HEK293T (cell line): ENCODE measurements at regions not wholly inside any gene's neighbourhood (a gene's known extent, or its start where the extent isn't known, plus 50 kb on each side); places are given as distances from the start of the nearest gene placed in this dataset.

Source experiments
- CTCF ChIA-PET: fragments of 350-600 bp; formaldehyde crosslinking; extraction: SDS; loops from one replicate; lab custom pipeline; 2021; ENCODE audit warnings: antibody characterized with exemption, inconsistent platforms; lab: Yijun Ruan, JAX
- POLR2A ChIA-PET: fragments of 350-600 bp; formaldehyde crosslinking; extraction: SDS; loops from one replicate; lab custom pipeline; 2020; ENCODE audit warnings: antibody characterized with exemption, inconsistent platforms; lab: Yijun Ruan, JAX
- DNase-seq: peaks from one replicate; pipeline ENCODE4 v3.0.0; 2012; ENCODE audit warnings: mixed read lengths; ENCODE audit errors: extremely low spot score
- ARNT ChIP-seq: fragments of 450-650 bp; IDR thresholded peaks from 2 replicates; pipeline ENCODE4 v1.6.1; 2017; ENCODE audit warnings: mild to moderate bottlenecking
- BHLHE40 ChIP-seq: fragments of 450-650 bp; IDR thresholded peaks from 2 replicates; pipeline ENCODE4 v1.6.1; 2016; ENCODE audit warnings: mild to moderate bottlenecking, moderate library complexity, borderline replicate concordance
- CTBP1 ChIP-seq: fragments of 450-650 bp; IDR thresholded peaks from 2 replicates; pipeline ENCODE4 v1.6.1; 2016; ENCODE audit warnings: borderline replicate concordance
- ELF4 ChIP-seq: fragments of 450-650 bp; IDR thresholded peaks from 2 replicates; pipeline ENCODE4 v1.6.1; 2017; ENCODE audit warnings: antibody characterized with exemption
- FOXA1 ChIP-seq: fragments of 450-650 bp; IDR thresholded peaks from 2 replicates; pipeline ENCODE4 v1.6.1; 2016; ENCODE audit warnings: mild to moderate bottlenecking
- FOXK2 ChIP-seq: fragments of 450-650 bp; IDR thresholded peaks from 2 replicates; pipeline ENCODE4 v1.6.1; 2016; ENCODE audit warnings: mild to moderate bottlenecking
- FOXM1 ChIP-seq: fragments of 450-650 bp; IDR thresholded peaks from 2 replicates; pipeline ENCODE4 v1.6.1; 2017; ENCODE audit warnings: mild to moderate bottlenecking, borderline replicate concordance
- HDGF ChIP-seq: fragments of 450-650 bp; IDR thresholded peaks from 2 replicates; pipeline ENCODE4 v1.6.1; 2017; ENCODE audit warnings: antibody characterized with exemption, borderline replicate concordance
- L3MBTL2 ChIP-seq: fragments of 450-650 bp; conservative IDR thresholded peaks from 2 replicates; pipeline ENCODE4 v1.6.1; 2016; ENCODE audit warnings: mild to moderate bottlenecking
- LEF1 ChIP-seq: fragments of 450-650 bp; IDR thresholded peaks from 2 replicates; pipeline ENCODE4 v1.6.1; 2017; ENCODE audit warnings: mild to moderate bottlenecking, borderline replicate concordance
- NFRKB ChIP-seq: fragments of 450-650 bp; IDR thresholded peaks from 2 replicates; pipeline ENCODE4 v1.6.1; 2016; ENCODE audit warnings: mild to moderate bottlenecking, moderate library complexity
- SP1 ChIP-seq: fragments of 450-650 bp; IDR thresholded peaks from 2 replicates; pipeline ENCODE4 v1.6.1; 2017
- SUZ12 ChIP-seq: fragments of 450-650 bp; IDR thresholded peaks from 2 replicates; pipeline ENCODE4 v1.6.1; 2016; ENCODE audit warnings: mild to moderate bottlenecking
- TARDBP ChIP-seq: fragments of 450-650 bp; IDR thresholded peaks from 2 replicates; pipeline ENCODE4 v1.6.1; 2016
- ZNF384 ChIP-seq: fragments of 450-650 bp; IDR thresholded peaks from 2 replicates; pipeline ENCODE4 v1.6.1; 2016
- TF ChIP-seq, protein P1 (sequence below): fragments of 450-650 bp; IDR thresholded peaks from 2 replicates; pipeline ENCODE4 v1.6.1; 2016

DNA sequence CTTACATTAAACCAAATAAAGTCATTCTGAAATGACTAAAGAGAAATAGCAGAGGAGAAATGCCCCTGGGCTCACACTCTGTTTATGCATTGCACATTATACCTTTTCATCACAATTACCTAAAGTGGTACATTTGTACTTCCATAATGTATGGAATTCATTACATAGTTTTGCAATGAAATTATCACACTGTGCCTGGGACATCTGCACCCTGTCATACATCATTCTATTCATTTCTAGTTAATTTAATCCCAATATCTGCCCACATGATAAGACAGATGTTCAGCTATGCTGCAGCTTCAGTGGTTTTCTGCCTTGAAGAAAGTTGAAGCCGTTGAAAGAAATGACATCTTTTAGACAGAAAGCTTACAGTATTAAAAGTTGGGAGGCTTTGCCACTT, 580.0 kb downstream of the SOX6 start:
- ChIA-PET POLR2A (no interaction called here), CTCF (no interaction called here)
- no peak for DNase-seq
- no peak for TF ChIP-seq BHLHE40
- no peak for TF ChIP-seq FOXK2
- TF ChIP-seq NFRKB: no peak
- TF ChIP-seq SUZ12: no peak
- no peak for TF ChIP-seq SP1
- no peak for TF ChIP-seq CTBP1
- TF ChIP-seq ARNT: no peak
- no peak for TF ChIP-seq TARDBP
- TF ChIP-seq HDGF: no peak
- TF ChIP-seq, protein P1, sequence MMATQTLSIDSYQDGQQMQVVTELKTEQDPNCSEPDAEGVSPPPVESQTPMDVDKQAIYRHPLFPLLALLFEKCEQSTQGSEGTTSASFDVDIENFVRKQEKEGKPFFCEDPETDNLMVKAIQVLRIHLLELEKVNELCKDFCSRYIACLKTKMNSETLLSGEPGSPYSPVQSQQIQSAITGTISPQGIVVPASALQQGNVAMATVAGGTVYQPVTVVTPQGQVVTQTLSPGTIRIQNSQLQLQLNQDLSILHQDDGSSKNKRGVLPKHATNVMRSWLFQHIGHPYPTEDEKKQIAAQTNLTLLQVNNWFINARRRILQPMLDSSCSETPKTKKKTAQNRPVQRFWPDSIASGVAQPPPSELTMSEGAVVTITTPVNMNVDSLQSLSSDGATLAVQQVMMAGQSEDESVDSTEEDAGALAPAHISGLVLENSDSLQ: no peak
- TF ChIP-seq LEF1: no peak
- TF ChIP-seq FOXM1: no peak
- no peak for TF ChIP-seq FOXA1

DNA sequence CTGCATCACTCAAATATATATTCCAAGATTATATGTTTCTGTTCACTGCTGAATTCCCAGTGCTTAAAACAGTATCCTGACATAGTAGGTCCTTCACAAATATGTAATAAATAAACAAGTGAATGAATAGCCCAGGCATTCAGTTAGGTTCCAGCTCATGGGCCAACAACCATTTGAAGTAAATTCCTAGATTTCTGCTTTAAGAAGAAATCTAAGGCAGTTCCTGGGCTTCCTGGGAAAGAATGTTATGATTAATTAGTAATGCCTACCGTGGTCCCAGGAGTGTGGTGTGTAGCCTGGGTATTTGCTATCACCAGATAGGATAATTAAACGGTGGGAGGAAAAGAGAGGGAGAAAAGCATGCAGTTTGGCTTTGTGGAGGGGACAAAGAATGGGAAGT, 576.8 kb downstream of the SOX6 start:
- TF ChIP-seq ZNF384: no peak
- TF ChIP-seq, protein P1: no peak
- TF ChIP-seq CTBP1: no peak
- TF ChIP-seq FOXM1: no peak
- TF ChIP-seq ARNT: no peak
- TF ChIP-seq ELF4: no peak
- TF ChIP-seq SUZ12: no peak
- no peak for TF ChIP-seq TARDBP
- TF ChIP-seq NFRKB: no peak
- no peak for TF ChIP-seq FOXK2
- TF ChIP-seq HDGF: no peak
- TF ChIP-seq BHLHE40: no peak
- TF ChIP-seq L3MBTL2: no peak
- TF ChIP-seq SP1: no peak
- TF ChIP-seq LEF1: no peak
- TF ChIP-seq FOXA1: no peak
- ChIA-PET CTCF (no interaction called here), POLR2A (no interaction called here)
- no peak for DNase-seq

DNA sequence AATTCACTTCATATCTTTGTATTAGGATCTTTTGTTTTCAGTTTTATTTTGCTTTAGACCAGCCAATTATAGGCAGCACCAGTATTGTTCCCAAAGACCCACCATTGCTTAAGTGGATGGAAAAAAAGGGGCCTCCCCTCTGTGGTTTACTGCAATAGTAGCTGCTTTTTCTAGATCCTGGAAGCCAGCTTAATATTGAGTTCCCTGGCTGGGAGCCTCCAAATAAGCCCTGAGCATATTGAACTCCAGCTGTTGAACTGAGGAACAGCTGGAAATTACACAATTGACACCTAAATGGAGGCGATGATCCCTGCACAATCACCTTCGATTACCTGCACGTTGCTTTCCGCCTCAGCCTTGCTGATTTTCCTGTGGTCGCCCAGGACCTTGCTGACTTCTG, 576.0 kb downstream of the SOX6 start:
- ChIA-PET POLR2A (no interaction called here), CTCF (interaction anchor here (0.6 kb wide), 1 partner anchor 20 kb away, joined by 3 read pairs; no protein-coding TSS in a partner anchor)
- no peak for TF ChIP-seq SP1
- DNase-seq: no peak

DNA sequence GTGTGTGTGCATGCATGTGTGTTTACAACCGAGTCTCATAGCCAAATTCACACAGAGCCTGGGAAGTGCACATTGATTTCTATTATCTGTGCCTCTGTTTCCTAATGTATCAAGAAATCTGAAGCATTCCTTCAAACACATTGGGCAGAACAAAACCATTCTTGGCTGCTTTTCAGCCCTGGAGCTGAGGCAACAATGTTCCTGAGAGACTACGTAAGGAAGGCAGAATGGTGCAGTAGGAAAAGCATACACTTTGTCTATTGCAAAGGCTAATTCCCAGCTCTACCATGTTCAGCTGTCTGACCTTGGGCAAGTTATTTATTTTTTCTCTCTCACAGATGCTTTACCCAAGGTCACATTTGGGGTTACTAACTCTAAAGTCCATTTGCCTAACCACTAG, 575.5 kb downstream of the SOX6 start:
- ChIA-PET POLR2A (no interaction called here), CTCF (interaction anchor here (0.6 kb wide), 1 partner anchor 20 kb away, joined by 3 read pairs; no protein-coding TSS in a partner anchor)
- TF ChIP-seq FOXK2 (no peak), FOXM1 (no peak)
- no peak for DNase-seq

DNA sequence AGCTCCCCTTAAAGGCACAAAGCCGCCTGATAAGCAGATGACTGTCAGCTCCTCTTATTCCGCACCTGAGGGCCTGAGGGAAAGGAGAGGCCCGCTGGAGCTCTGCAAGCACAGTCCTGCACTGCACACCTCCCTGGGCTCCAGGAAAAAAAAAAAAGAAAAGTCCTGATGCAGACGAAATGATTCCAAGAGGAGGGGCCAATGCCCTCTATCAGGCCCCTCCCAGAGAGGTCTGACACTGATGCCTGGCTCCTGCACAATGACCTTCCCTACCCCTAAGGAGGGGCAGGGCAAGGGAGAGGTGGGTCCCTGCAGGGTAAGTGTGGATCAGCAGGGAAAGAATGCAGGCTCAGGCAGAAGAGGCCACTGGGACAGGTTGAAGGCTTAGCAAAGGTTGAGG, 572.7 kb downstream of the SOX6 start:
- ChIA-PET POLR2A (no interaction called here), CTCF (interaction anchor here (2.0 kb wide), 1 partner anchor 10 kb away, joined by 4 read pairs; no protein-coding TSS in a partner anchor)
- TF ChIP-seq ELF4 (no peak), CTBP1 (no peak), ZNF384 (no peak), L3MBTL2 (no peak), HDGF (no peak), SP1 (no peak), ARNT (no peak), FOXK2 (no peak), SUZ12 (no peak), FOXM1 (no peak), FOXA1 (no peak), BHLHE40 (no peak), TARDBP (no peak), LEF1 (no peak), NFRKB (no peak)
- TF ChIP-seq, protein P1: no peak
- DNase-seq: no peak

DNA sequence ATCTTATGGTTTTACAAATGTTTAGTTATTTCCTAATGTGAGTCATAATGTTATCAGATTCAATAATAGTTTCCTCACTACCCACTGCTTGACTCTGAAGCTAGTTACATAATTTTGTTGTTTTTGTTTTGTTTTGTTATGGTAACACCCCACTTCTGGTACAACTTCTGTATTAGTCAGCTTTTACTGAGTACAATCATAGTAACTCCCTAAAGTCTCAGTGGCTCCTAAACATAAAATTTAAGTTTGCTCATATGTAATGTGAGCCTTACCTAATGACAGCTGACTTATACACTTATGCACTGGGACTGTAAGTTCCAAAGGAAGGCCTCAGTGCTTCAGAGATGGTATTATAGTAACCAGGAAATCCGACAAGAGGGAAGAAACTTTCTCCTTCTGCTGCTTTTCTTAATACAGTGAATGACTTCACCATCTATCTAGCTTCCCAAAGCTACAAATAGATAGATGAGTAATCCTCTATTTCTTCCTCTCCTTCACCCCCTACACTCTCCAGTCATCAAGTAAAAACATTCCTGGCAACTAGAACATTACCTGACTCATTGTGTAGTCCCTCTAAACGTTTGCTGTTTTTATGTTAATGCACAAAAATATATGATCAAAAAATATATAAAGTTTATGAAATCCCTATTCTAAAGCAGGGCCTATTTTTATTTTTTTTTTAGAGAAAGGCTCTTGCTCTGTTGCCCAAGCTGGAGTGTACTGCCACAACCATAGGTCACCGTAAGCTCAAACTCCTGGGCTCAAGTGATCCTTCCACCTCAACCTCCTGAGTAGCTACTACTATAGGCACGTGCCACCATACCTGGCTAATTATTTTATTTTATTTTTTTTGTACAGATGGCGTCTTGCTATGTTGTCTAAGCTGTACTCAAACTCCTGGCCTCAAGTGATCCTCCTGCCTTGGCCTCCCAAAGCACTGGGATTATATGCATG, 563.0 kb downstream of the SOX6 start:
- no peak for DNase-seq
- POLR2A ChIA-PET: no interaction called here
- no peak for TF ChIP-seq FOXA1
- no peak for TF ChIP-seq HDGF
- no peak for TF ChIP-seq CTBP1
- TF ChIP-seq ARNT: no peak
- no peak for TF ChIP-seq ELF4
- no peak for TF ChIP-seq LEF1
- TF ChIP-seq NFRKB: no peak
- no peak for TF ChIP-seq FOXK2
- TF ChIP-seq SUZ12: no peak
- CTCF ChIA-PET: no interaction called here
